GM10266 (cell line): ENCODE measurements at regions not wholly inside any gene's neighbourhood (a gene's known extent, or its start where the extent isn't known, plus 50 kb on each side); places are given as distances from the start of the nearest gene placed in this dataset.

Experiments
- DNase-seq: peaks from one replicate; pipeline ENCODE4 v3.0.0; 2012; ENCODE audit errors: extremely low spot score
- CTCF ChIP-seq: IDR thresholded peaks from 2 replicates; pipeline ENCODE4 v1.5.1; 2012; ENCODE audit warnings: mild to moderate bottlenecking, low read depth; ENCODE audit not compliant: control insufficient read depth, insufficient read depth; ENCODE audit errors: missing control alignments

DNA sequence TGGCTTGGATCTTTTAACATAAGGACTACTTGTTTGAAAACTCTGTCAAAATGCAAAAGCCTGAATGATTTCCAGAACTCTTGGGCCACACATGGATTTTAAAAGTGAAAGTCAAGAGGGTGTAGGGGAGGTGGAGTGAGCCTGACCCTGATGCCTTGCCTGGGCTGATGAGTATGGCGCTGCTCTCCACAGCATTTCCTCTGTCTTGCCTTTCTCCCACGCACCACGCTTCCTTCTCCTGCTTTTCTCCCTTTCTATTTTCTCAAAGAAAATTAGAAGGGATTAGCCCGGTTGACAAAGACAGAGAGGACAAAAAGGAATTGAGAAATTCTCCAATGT is 207.0 kb upstream of the CCDC68 start:
- no peak for DNase-seq
- TF ChIP-seq CTCF: no peak

- DNase-seq: no peak
- TF ChIP-seq CTCF: no peak
Observed at GRCh38 chr18:55163550-55163949, 204.3 kb upstream of the CCDC68 start.

DNA sequence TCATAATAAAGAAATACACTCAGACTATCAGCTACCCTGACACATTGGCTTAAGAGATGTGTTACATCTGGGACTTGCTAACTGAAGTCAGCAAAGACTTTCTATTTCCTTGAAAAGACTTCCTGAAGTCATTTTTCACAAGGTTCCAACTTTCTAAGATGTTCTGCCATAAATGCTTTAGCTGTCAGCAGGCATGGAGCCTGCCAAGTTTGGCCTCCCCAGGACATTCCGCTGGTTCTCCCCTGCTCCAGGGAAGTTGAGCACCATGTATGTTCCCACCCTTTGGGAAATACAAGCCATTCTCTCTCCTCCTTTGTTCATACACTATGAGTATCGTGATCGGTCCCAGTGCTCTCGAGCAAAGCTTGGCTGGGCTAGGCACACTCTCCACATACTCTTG is 202.7 kb upstream of the CCDC68 start:
- no peak for TF ChIP-seq CTCF
- DNase-seq: no peak

- no peak for TF ChIP-seq CTCF
- no peak for DNase-seq
Observed at GRCh38 chr18:55159027-55159426, 199.8 kb upstream of the CCDC68 start.

DNA sequence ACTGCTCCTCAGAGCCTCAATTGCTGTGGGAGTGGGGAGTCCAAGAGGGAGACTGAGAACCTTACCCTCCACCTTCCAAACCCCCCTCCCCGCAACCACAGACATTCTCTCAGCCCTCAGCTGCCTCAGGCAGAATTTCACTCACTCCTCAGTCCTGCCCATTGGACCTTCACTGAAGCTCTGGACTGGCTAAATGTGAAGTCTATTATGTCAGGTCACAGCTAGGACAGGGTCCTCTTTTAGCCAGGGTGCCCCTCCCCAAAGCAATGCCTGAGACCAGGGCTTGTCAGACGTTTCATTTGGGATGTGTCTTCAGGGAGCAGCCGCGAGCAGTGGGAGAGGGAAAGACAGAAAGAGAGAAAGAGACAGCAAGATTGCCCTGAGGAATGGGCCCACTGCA is 199.3 kb upstream of the CCDC68 start:
- no peak for DNase-seq
- no peak for TF ChIP-seq CTCF

DNA sequence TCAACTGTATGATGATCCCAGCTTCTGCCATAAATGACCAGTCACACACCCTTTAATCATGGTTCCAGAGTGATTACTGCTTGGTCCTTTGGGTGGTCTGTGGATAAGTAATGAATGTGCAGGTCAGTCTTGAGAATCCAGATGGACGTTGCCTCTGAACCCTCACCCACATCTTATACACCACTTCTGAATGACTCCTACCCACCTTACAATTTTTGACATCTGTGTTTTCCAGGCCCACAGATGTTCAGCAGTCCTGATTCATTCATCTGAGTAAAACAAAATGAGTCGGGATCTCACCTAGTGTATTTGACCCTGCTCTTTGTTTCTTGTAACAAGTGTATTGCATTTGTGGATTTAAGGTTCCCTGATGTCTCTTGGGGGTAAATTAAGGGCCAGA is 194.1 kb upstream of the CCDC68 start:
- TF ChIP-seq CTCF: no peak
- no peak for DNase-seq

- no peak for DNase-seq
- no peak for TF ChIP-seq CTCF
Observed at GRCh38 chr18:55152801-55153200, 193.5 kb upstream of the CCDC68 start.
